ENCODE measurements at regions not wholly inside any gene's neighbourhood (a gene's known extent, or its start where the extent isn't known, plus 50 kb on each side); places are given as distances from the start of the nearest gene placed in this dataset.
A peak's percentile ranks its signal among the peaks of the same experiment; 100 is the strongest.

GRCh38 chr18:57991552-57991951, 52.5 kb upstream of the NEDD4L start:
- DNase-seq = no peak

GRCh38 chr18:57989536-57989935, 54.5 kb upstream of the NEDD4L start:
- DNase-seq = no peak

- DNase-seq = peak; percentile 96
Measured at GRCh38 chr18:57984490-57985115, 59.4 kb upstream of the NEDD4L start.

- DNase-seq = no peak
Measured at GRCh38 chr18:57983965-57984364, 60.1 kb upstream of the NEDD4L start.

- DNase-seq = no peak
Measured at GRCh38 chr18:57983472-57983871, 60.6 kb upstream of the NEDD4L start.

GRCh38 chr18:57982372-57983021, 61.5 kb upstream of the NEDD4L start:
- DNase-seq = no peak

- DNase-seq = no peak
Measured at GRCh38 chr18:57981308-57982028, 62.6 kb upstream of the NEDD4L start.

GRCh38 chr18:57980573-57981307, 63.3 kb upstream of the NEDD4L start:
- peak; percentile 95 for DNase-seq

GRCh38 chr18:57976230-57976773, 67.7 kb upstream of the NEDD4L start:
- DNase-seq = no peak

GRCh38 chr18:57975805-57976204, 68.2 kb upstream of the NEDD4L start:
- no peak for DNase-seq

- DNase-seq = no peak
Measured at GRCh38 chr18:57974585-57975265, 69.3 kb upstream of the NEDD4L start.

- no peak for DNase-seq
Measured at GRCh38 chr18:57973889-57974288, 70.1 kb upstream of the NEDD4L start.

GRCh38 chr18:57970356-57971095, 73.5 kb upstream of the NEDD4L start:
- no peak for DNase-seq

GRCh38 chr18:57969824-57970223, 74.2 kb upstream of the NEDD4L start:
- no peak for DNase-seq

GRCh38 chr18:57965246-57965645, 78.8 kb upstream of the NEDD4L start:
- DNase-seq = no peak

- no peak for DNase-seq
Measured at GRCh38 chr18:57961876-57962505, 82.0 kb upstream of the NEDD4L start.

GRCh38 chr18:57961411-57961810, 82.6 kb upstream of the NEDD4L start:
- no peak for DNase-seq

GRCh38 chr18:57959278-57959677, 84.7 kb upstream of the NEDD4L start:
- peak; percentile 73 for DNase-seq

- DNase-seq = no peak
Measured at GRCh38 chr18:57957210-57957609, 86.8 kb upstream of the NEDD4L start.

GRCh38 chr18:57956491-57956890, 87.5 kb upstream of the NEDD4L start:
- no peak for DNase-seq

GRCh38 chr18:57954935-57955334, 89.1 kb upstream of the NEDD4L start:
- DNase-seq = no peak

Data from NCI-H748 treated with DMSO at 0.1 percent for 48 hours (cell line).